Loucy (cell line): ENCODE measurements at regions not wholly inside any gene's neighbourhood (a gene's known extent, or its start where the extent isn't known, plus 50 kb on each side); places are given as distances from the start of the nearest gene placed in this dataset.
"Not testable (repeated sequence)": the region's sequence is repeated elsewhere in the genome, so short reads cannot be mapped to it uniquely, and the experiment has no call there.

Experiments
- CTCF ChIP-seq: fragments of 200-600 bp; sonication (generic); conservative IDR thresholded peaks from 2 replicates; pipeline ENCODE4 v1.5.1; 2014; ENCODE audit warnings: mild to moderate bottlenecking, antibody characterized with exemption, low read length
- EZH2phosphoT487 ChIP-seq: fragments of 200-600 bp; IDR thresholded peaks from 2 replicates; pipeline ENCODE4 v1.6.1; 2018; ENCODE audit warnings: antibody characterized with exemption, mild to moderate bottlenecking, moderate library complexity, borderline replicate concordance

- not testable (repeated sequence) for TF ChIP-seq CTCF, EZH2phosphoT487
These were observed 117.6 kb upstream of the KCNJ18 start for GRCh38 chr17:21574611-21575255.
